CD4-positive, alpha-beta T cell (primary cell): ENCODE measurements at regions not wholly inside any gene's neighbourhood (a gene's known extent, or its start where the extent isn't known, plus 50 kb on each side); places are given as distances from the start of the nearest gene placed in this dataset.

Experiments
- ATAC-seq: fragments of 200-7000 bp; cut with Tn5 transposase; one replicate; pipeline ENCODE4 v1.10.0; 2022; ENCODE audit warnings: mild to moderate bottlenecking; ENCODE audit not compliant: poor library complexity
- CTCF ChIA-PET: fragments of 350-600 bp; sonication (Branson Sonifier 250); formaldehyde crosslinking; loops from one replicate; lab custom pipeline; 2021; ENCODE audit warnings: antibody characterized with exemption, inconsistent platforms; lab: Charles Lee
- POLR2A ChIA-PET: fragments of 350-600 bp; sonication (Branson Sonifier 250); formaldehyde crosslinking; loops from one replicate; lab custom pipeline; 2021; ENCODE audit warnings: antibody characterized with exemption, inconsistent platforms; lab: Charles Lee
- DNase-seq, 14 experiments: peaks; one replicate each; pipeline ENCODE4 v3.0.0-alpha.2; 2013 to 2020; ENCODE audit warnings: mixed read lengths in 2 of 14
- H3K27ac ChIP-seq, 2 donors: one replicate each; pipeline versions ENCODE4 v1.5.1 to v1.7.0; 2013; ENCODE audit warnings: low read length in 2 of 2, low read depth in 1 of 2, mild to moderate bottlenecking in 1 of 2
- H3K27me3 ChIP-seq, 2 experiments: 1 replicate in 1 of 2; 2 replicates in 1 of 2; pipeline versions ENCODE4 v1.6.1 to v1.7.0; 2013; ENCODE audit warnings: low read length in 2 of 2, control low read depth in 1 of 2, mild to moderate bottlenecking in 1 of 2, moderate library complexity in 1 of 2; ENCODE audit not compliant: insufficient read depth in 2 of 2, control insufficient read depth in 1 of 2
- H3K36me3 ChIP-seq: one replicate; pipeline ENCODE4 v1.6.1; 2013; ENCODE audit warnings: low read length, control low read depth; ENCODE audit not compliant: insufficient read depth
- H3K4me1 ChIP-seq: one replicate; pipeline ENCODE4 v1.6.1; 2013; ENCODE audit warnings: low read length, control low read depth; ENCODE audit not compliant: insufficient read depth
- H3K4me3 ChIP-seq: one replicate; pipeline ENCODE4 v1.5.1; 2013; ENCODE audit warnings: mild to moderate bottlenecking, low read length, moderate library complexity
- H3K9me3 ChIP-seq, 2 experiments: 1 replicate in 1 of 2; 2 replicates in 1 of 2; pipeline versions ENCODE4 v1.6.1 to v1.7.0; 2013; ENCODE audit warnings: low read length in 2 of 2, mild to moderate bottlenecking in 2 of 2, control low read depth in 1 of 2, moderate library complexity in 1 of 2; ENCODE audit not compliant: control insufficient read depth in 1 of 2, insufficient read depth in 1 of 2
- H3K27ac Mint-ChIP-seq: one replicate; pipeline ENCODE4 v1.8.0; 2020; ENCODE audit warnings: mixed read lengths
- H3K27me3 Mint-ChIP-seq: one replicate; pipeline ENCODE4 v1.8.0; 2021; ENCODE audit warnings: mixed read lengths
- H3K36me3 Mint-ChIP-seq: one replicate; pipeline ENCODE4 v1.8.0; 2021; ENCODE audit warnings: low read depth, mixed read lengths
- H3K4me1 Mint-ChIP-seq: one replicate; pipeline ENCODE4 v1.8.0; 2021; ENCODE audit warnings: low read depth, mixed read lengths
- H3K4me3 Mint-ChIP-seq: one replicate; pipeline ENCODE4 v1.8.0; 2020; ENCODE audit warnings: mild to moderate bottlenecking, mixed read lengths
- H3K9me3 Mint-ChIP-seq: one replicate; pipeline ENCODE4 v1.8.0; 2020; ENCODE audit warnings: mixed read lengths
- CTCF ChIP-seq: fragments of 200-600 bp; IDR thresholded peaks from one replicate; pipeline ENCODE4 v1.8.0; 2022; ENCODE audit warnings: antibody characterized with exemption, mild to moderate bottlenecking
- intact Hi-C, 2 experiments: fragments of 100-400 bp; cut with DNase I in 1 of 2; cut with micrococcal nuclease in 1 of 2; formaldehyde crosslinking; loops; one replicate each; pipeline versions ENCODE4 v1.15.1 to v1.9.0; 2023 to 2025; cut with DNase I, micrococcal nuclease

DNA sequence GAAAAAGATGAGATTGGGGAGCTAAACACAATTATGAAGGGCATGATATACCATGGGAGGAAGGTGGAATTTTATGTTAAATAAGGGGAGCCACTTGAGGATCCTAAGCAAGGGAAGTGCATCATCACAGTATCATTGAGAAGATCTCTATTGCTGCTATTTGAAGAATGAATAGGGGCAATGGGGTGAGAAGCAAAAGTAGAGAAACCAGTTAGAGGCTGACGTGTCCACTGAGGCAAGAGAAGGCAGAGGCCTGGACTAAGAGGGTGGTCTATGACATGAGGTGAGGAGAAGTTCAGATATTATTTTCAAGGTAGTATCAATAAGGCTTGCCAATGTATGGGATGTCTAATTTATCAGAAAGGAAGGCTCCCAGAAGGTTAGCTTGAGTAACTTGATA lies 111.6 kb downstream of the TENT5A start:
- CTCF ChIA-PET: interaction anchor here (0.9 kb wide), 1 partner anchor 13 kb away, joined by 3 read pairs; no protein-coding TSS in a partner anchor
- no peaks in the 10 kb centered on the region for H3K4me1 ChIP-seq
- ATAC-seq (no peak), DNase-seq (no peak)
- no peak overlapping the region for H3K27ac ChIP-seq
- Mint-ChIP-seq H3K27me3 (no peaks in the 10 kb centered on the region), H3K4me1 (no peaks in the 10 kb centered on the region), H3K36me3 (no peaks in the 10 kb centered on the region), H3K9me3 (peaks cover 11% of the 10 kb centered on the region), H3K27ac (no peak overlapping the region), H3K4me3 (no peak overlapping the region)
- intact Hi-C loops: no loop called here
- no peak overlapping the region for H3K4me3 ChIP-seq
- no peak for TF ChIP-seq CTCF
- H3K9me3 ChIP-seq: peaks cover 0 to 10% of the 10 kb centered on the region in 2 experiments
- POLR2A ChIA-PET: no interaction called here
- H3K27me3 ChIP-seq: no peaks in the 10 kb centered on the region
- no peaks in the 10 kb centered on the region for H3K36me3 ChIP-seq

DNA sequence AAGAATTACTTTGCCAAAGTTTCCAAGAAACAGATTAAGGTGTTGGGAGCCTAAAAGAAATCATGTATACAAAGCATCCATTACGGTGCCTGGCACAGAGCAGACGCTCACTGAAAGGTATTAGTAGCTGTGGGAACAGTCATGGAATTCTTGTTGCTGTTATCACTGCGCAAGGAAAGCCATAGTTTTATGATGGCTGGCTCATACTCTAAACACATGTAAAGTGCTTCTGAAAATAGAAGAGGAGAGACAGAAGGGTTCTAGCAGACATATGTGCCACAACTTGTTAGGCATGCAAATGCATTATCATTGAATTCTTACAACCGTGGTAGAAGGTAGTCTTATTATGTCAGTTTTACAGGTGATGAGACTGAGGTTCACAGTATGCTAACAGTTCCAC lies 112.4 kb downstream of the TENT5A start:
- Histone ChIP-seq H3K4me1 (no peaks in the 10 kb centered on the region), H3K9me3 (peaks cover 0 to 8% of the 10 kb centered on the region in 2 experiments), H3K27me3 (no peaks in the 10 kb centered on the region), H3K27ac (no peak overlapping the region), H3K36me3 (no peaks in the 10 kb centered on the region), H3K4me3 (no peak overlapping the region)
- no peak for DNase-seq
- ATAC-seq: no peak
- no peak overlapping the region for H3K4me3 Mint-ChIP-seq
- H3K4me1 Mint-ChIP-seq: no peaks in the 10 kb centered on the region
- CTCF ChIA-PET: interaction anchor here (0.9 kb wide), 1 partner anchor 13 kb away, joined by 3 read pairs; no protein-coding TSS in a partner anchor
- no peak overlapping the region for H3K27ac Mint-ChIP-seq
- no peak for TF ChIP-seq CTCF
- POLR2A ChIA-PET: no interaction called here
- intact Hi-C loops: no loop called here
- no peaks in the 10 kb centered on the region for H3K36me3 Mint-ChIP-seq
- peaks cover 13% of the 10 kb centered on the region for H3K9me3 Mint-ChIP-seq
- no peaks in the 10 kb centered on the region for H3K27me3 Mint-ChIP-seq

DNA sequence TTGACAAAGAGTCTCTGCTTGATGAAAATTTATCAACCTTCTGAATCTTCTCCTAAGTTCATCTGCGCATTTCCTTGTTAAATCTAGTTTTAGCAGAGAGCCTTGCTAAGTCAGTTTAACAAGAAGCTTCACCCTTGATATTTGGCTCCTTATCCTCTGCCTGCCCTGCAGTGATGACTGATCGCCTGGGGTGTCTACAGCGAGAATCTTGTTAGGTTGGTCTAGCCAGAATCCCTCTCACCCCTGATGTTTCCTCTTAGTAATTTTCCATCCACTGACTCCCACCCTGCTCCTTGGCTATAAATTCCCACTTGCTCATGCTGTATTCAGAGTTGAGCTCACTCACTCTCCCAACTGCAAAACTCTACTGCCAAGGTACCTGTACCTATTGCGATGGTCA lies 114.1 kb downstream of the TENT5A start:
- Mint-ChIP-seq H3K4me3 (no peak overlapping the region), H3K4me1 (no peaks in the 10 kb centered on the region), H3K9me3 (peaks cover 13% of the 10 kb centered on the region), H3K27ac (no peak overlapping the region), H3K27me3 (no peaks in the 10 kb centered on the region), H3K36me3 (no peaks in the 10 kb centered on the region)
- no peak overlapping the region for H3K27ac ChIP-seq
- no peak overlapping the region for H3K4me3 ChIP-seq
- ATAC-seq (no peak), DNase-seq (no peak)
- H3K9me3 ChIP-seq: peaks cover 0 to 5% of the 10 kb centered on the region in 2 experiments
- intact Hi-C loops: no loop called here
- H3K36me3 ChIP-seq: no peaks in the 10 kb centered on the region
- no peaks in the 10 kb centered on the region for H3K4me1 ChIP-seq
- TF ChIP-seq CTCF: no peak
- ChIA-PET POLR2A (no interaction called here), CTCF (no interaction called here)
- no peaks in the 10 kb centered on the region for H3K27me3 ChIP-seq
